ENCODE measurements at regions not wholly inside any gene's neighbourhood (a gene's known extent, or its start where the extent isn't known, plus 50 kb on each side); places are given as distances from the start of the nearest gene placed in this dataset.

DNA sequence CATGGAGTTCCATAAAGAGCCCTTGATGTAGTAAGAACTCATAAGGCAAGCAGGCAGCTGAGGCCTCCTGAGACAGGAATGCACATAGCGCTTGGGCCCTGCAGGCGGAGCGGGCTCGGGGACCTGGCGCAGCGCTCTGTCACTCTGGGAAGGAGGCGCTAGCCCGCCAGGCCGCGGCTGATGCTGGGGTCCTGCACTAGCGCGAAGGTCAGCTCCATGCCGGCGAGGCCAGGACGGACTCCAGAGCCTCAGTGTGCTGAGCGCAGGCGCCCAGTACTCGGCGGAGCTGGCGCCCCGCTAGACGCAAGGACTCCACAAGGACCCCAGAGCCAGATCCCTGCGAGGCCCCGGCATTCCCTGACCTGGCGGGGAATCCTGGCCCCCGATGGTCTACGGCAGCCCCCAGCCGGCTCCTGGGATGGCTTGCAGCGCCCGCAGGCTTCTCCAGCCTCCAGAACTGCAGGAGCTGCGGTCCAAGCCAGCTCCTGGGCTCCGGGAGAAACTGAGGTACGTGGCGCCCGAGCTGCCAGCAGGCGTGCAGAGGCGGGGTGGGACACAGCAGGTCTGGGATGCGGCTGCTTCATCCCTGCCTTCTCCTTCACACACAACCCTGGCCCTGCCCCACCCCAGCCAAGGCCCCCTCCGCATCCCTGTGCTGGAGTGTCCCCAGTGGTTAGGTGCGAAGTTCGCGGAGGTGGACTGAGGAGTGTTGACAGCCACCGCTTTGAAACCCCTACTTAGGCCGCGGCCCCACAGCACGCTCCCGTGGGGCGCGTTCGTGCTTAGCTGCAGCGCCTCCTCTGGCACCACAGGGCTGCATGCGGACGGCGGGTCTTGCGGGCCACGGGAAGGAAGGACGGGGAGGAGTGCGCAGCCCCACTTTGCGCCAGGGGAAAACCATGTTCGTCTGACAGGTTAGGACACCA is 761.5 kb upstream of the POM121L12 start:
- no peak for DNase-seq (ENCODE audit: low read depth)
- in situ Hi-C loops (cut with HindIII; ENCODE audit: low pct_unique_long_range_greater_than_20kb, low sequenced_read_pairs): no loop called here

DNA sequence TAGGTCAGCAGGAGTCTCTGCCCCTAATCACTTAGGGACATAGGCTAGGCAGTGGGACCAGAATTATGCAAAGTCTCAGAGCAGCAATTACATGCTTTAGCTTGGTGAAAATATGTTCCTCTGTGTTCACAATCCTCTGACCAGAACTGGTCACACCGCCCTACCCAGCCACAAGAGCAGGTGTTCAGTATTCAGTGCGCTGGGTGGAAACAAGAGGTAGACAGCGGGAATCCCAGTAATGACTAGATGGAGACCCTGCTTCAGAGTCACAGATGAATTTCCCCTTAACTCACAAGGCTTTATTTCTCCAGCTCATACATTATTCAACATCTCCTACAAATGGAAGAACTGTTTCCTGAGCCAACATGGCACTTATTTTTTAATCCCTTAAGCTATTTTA is 763.7 kb upstream of the POM121L12 start:
- no peak for DNase-seq (ENCODE audit: low read depth)
- in situ Hi-C loops (cut with HindIII; ENCODE audit: low pct_unique_long_range_greater_than_20kb, low sequenced_read_pairs): no loop called here

DNA sequence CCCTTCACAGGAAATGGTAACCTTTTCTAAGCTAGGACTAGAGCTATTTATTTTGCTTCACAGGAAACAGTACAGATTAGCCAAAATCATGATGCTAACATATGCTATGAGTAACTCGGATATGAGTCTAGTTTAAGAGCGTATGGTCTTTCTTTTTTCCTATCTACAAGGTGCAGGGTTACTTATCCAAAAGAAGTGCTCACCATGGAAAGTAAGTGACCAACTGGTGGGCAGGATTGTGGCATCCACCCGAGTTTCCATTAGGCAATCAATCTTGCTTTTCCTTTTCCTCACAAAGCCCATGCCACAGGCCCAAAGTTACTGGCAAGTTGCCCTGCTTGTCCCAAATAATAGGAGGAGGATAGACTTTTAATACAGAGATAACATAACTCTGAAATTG is 765.1 kb upstream of the POM121L12 start:
- in situ Hi-C loops (cut with HindIII; ENCODE audit: low pct_unique_long_range_greater_than_20kb, low sequenced_read_pairs): no loop called here
- DNase-seq (ENCODE audit: low read depth): no peak

DNA sequence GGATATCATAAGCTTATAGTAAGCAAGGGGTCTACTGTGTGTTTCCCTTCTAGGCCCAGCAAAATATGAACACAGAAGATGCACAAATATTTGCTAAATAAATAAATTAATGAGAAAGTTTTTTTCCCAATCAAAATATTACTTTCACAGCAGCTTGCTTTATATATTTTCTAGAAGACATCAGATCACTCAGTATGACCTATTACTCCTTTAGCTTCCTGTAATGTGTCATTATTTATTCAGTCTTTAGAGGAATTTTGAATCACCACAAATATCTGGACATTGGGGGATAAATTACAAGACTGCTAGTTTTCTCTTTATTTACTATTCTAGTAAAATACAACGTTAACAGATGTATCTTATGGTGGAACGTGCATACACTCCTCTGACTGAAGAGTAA is 765.8 kb upstream of the POM121L12 start:
- in situ Hi-C loops (cut with HindIII; ENCODE audit: low pct_unique_long_range_greater_than_20kb, low sequenced_read_pairs): no loop called here
- DNase-seq (ENCODE audit: low read depth): no peak

DNA sequence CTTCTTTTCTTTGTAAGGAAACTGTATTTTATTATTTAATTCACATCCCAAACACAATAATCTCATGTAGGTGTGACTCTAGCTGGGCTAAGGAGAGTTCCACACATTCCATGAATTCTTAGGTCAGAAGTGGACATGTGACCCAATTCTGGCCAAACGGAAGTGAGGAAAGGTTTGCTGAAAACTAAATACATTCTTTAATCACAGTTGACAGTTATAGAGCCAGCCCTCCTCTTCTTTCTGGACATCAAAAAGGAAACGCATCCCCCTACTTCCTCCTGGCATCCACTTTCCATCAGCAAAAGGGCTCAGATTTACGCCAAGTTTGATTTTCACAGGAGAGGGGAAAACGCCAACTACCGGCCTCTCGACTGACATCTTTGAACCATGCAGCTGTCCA is 774.4 kb upstream of the POM121L12 start:
- DNase-seq (ENCODE audit: low read depth): no peak
- in situ Hi-C loops (cut with HindIII; ENCODE audit: low pct_unique_long_range_greater_than_20kb, low sequenced_read_pairs): no loop called here

DNA sequence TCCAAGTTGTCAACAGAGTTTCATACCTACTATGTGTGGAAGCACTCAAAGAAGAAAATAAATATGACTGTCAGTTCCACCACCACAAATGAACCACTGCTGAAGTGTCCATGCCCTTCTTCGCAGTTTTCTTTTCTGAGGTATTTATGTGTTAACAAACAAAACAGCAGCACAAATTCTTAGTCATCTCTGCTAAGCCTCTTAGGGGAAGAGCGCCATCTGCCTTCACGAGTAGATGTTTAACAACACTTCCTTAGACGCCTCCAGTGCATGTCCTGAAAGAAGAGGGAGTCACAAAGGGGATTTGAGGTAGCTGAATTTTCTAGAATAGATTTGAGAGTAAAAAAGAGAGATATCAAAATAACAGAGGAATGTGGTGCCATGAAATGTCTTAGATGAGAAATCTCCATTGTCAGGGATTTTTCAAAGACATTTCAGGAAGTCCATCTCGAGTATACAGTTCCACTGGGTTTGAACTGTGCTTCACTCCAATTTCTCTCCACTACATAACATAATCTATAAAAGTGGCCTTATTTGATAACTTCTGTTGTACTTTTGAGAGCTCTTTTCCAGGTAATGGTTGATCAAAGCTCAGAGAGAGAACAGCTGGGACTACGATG is 775.3 kb upstream of the POM121L12 start:
- DNase-seq (ENCODE audit: low read depth): no peak
- in situ Hi-C loops (cut with HindIII; ENCODE audit: low pct_unique_long_range_greater_than_20kb, low sequenced_read_pairs): no loop called here

DNA sequence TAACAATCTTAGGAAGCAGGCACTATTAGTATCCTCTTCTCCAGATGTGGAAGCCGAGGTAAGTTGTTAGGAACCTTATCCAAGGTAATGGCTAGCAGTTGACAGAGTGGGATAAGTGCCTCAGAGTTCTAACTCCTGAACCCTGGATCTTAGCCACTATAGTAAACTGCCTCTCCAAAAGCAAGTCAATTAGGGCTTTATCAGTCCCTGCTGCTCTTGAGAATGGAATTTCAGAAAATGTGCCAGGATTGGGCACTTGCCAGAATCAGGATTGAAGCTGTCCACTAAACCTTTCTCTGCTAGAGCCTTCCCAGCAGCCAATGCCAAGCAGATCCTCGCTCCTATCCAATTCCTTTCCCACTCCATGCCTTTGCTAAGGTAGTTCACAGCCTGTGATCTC is 777.5 kb upstream of the POM121L12 start:
- DNase-seq (ENCODE audit: low read depth): no peak
- in situ Hi-C loops (cut with HindIII; ENCODE audit: low pct_unique_long_range_greater_than_20kb, low sequenced_read_pairs): no loop called here

DNA sequence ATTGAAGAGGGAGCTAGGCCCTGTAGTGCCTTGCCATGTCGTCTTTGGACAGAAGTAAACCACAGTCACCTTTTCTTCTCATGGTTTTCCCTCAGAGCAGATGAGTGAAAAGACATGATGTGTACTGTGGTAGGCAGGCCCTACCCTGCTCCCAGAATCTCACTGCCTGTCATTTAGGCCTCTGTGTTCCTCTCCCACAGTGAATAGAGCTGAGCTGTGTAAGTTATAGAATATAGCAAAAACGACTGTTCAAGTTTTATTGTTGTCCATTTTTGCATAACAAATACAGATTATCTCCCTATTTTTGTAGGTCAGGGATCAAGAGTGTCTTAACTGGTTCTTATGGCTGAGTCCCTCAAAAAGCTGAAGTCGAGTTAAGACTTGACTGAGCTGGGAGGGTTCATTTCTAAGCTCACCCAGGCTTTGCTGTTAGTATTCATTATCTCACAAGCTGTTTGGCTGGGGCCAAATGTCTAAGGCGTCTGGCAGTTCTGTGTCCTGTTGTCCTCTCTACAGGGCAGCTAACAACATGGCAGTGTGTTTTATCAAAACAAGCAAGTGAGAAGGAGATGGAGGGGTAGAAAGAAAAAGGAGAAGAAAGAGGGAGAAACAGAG is 780.9 kb upstream of the POM121L12 start:
- in situ Hi-C loops (cut with HindIII; ENCODE audit: low pct_unique_long_range_greater_than_20kb, low sequenced_read_pairs): no loop called here
- no peak for DNase-seq (ENCODE audit: low read depth)

DNA sequence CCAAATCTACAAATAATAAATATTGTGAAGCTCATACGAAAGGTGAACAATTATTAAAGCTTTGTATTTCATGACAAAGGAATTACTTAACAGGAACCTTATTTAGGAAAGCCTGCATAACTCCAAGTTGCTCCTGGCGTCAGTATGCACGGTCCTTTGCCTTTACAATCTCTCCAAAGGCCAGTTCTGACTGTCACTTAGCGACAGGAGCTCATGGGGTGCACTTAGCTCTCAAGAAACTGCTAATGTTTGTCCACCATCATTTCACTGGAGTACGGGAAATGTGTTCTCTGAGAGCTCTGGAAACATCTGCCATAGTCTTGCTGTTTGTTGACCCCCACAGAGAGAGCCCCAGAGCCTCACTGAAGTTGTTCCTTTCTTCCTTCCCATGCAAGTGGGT is 781.5 kb upstream of the POM121L12 start:
- DNase-seq (ENCODE audit: low read depth): no peak
- in situ Hi-C loops (cut with HindIII; ENCODE audit: low pct_unique_long_range_greater_than_20kb, low sequenced_read_pairs): no loop called here

DNA sequence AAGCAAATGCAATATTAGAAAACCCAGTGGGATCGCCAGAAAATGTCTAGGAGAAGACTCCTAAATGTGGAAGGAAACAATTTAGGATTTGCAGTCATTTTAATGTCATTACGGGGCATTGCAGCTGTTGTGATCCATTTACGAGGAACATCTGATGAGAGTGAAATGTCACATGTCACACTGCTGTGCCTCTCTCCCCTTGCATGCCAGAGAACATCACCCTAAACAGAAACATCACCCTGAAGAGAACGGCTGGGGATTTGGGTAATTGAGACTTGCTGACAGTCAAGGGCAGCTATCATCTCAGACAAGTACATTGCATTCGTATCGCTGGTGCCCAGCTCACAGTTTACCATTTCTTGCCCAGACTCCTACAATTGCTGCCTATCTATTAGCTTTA is 785.7 kb upstream of the POM121L12 start:
- no peak for DNase-seq (ENCODE audit: low read depth)
- in situ Hi-C loops (cut with HindIII; ENCODE audit: low pct_unique_long_range_greater_than_20kb, low sequenced_read_pairs): no loop called here

DNA sequence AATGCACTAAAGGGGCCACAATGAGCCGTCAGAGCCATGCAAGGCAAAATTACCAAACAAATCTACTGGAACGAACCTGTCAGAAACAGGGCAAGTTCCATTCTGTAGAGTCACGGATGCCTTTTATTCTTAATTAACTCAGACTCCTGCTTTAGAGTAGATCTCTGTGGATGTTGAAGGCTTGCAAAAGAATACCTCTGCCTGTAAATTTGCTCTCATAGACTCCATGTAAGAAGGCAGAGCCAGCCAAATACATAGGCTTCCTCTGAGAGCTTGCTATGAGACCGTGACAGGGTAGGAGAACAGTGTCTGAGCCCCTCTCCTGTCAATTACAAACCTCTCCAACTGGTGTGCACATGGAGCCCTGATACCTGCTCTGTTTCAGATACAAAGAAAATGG is 787.9 kb upstream of the POM121L12 start:
- in situ Hi-C loops (cut with HindIII; ENCODE audit: low pct_unique_long_range_greater_than_20kb, low sequenced_read_pairs): no loop called here
- no peak for DNase-seq (ENCODE audit: low read depth)

DNA sequence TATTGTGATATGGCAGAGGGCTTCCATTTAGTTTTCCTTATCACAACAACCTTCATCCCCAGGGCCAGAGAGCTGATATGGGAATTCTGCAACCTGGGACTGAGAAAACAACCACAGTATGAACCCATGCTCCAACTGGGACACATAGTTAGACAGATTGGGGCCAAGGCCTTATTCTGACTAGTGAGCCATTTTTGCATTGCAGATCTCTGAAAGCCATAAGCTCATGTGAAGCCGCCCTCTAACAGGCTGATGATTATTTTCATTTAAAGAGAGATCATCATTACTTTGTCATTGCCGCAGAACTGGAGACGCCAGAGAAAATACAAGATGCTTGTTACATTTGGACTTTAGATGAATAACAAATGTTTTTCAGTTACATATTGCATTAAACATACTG is 791.7 kb upstream of the POM121L12 start:
- in situ Hi-C loops (cut with HindIII; ENCODE audit: low pct_unique_long_range_greater_than_20kb, low sequenced_read_pairs): no loop called here
- DNase-seq (ENCODE audit: low read depth): no peak

DNA sequence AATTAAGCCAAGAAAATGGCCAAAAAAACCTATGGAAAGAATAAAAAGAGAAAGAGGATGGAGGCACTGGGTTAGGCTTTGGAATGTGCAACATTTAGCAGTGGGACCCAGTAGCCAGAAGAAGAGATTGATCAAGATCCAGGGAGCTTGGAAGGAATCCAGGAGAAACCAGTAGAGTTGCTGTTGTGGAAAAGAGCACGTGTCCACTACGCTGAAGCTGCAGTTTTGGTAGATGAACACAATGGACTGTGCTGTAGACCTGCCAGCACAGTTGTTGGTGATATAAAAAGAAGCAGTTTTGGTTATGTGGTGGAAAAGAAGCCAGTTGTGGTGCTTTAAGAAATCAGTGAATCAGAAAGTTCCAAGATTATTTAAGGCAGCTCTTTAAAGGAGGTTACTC is 802.2 kb upstream of the POM121L12 start:
- in situ Hi-C loops (cut with HindIII; ENCODE audit: low pct_unique_long_range_greater_than_20kb, low sequenced_read_pairs): no loop called here
- DNase-seq (ENCODE audit: low read depth): no peak

DNA sequence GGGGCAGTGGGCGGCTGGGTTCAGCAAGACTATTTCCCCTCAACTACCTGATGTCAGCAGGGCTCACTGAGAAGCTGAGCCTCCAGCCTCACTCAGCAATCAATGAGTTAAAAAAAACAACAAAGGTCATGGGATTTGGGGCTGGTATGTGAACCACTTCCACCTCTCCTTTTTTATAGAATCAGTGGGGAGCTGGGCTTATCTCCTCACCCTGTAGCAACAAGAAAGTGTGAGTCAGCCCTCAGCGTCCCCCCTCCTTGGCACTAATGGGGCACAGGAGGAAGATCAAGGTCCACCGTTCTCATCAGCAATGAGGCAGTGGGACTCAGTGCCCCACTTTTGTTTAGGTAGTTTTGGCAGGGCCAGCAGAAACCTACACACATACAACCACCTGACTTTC is 823.5 kb upstream of the POM121L12 start:
- DNase-seq (ENCODE audit: low read depth): no peak
- in situ Hi-C loops (cut with HindIII; ENCODE audit: low pct_unique_long_range_greater_than_20kb, low sequenced_read_pairs): no loop called here

DNA sequence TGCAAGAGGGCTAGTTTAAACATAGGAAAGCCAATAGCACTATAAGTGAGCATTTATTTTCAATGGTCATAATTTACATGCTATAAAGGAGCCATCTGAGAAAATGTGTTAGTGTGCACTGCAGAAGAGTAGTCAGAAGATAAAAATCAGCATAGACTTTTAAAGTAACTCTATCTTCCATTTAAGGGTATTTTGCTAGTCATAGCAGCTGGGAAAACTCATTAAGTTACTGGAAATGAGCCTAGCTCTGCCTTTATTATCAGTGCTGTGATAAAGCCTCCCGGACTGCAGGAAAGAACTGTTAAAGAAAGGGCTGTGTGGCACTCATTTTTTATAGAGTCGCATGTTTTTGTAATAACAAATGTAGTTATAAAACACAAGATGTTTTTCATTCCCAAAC is 825.8 kb upstream of the POM121L12 start:
- DNase-seq (ENCODE audit: low read depth): no peak
- in situ Hi-C loops (cut with HindIII; ENCODE audit: low pct_unique_long_range_greater_than_20kb, low sequenced_read_pairs): no loop called here

DNA sequence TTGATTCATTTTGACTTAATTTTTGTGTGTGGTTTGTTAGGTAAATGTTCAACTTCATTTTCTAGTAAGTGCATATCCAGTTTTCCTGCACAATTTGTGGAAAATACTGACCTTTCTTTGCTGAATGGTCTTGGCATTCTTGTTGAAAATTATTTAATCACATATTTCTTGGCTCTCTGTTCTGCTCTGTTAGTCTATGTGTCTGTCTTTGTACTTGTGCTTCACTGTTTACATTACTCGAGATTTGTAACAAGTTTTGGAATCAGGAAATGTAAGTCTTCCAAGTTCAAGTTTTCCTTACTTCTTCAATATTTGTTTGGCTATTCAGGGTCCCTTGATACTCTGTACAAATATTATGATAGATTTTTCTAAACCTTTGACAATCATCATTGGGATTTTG is 838.2 kb upstream of the POM121L12 start:
- in situ Hi-C loops (cut with HindIII; ENCODE audit: low pct_unique_long_range_greater_than_20kb, low sequenced_read_pairs): no loop called here
- DNase-seq (ENCODE audit: low read depth): no peak

DNA sequence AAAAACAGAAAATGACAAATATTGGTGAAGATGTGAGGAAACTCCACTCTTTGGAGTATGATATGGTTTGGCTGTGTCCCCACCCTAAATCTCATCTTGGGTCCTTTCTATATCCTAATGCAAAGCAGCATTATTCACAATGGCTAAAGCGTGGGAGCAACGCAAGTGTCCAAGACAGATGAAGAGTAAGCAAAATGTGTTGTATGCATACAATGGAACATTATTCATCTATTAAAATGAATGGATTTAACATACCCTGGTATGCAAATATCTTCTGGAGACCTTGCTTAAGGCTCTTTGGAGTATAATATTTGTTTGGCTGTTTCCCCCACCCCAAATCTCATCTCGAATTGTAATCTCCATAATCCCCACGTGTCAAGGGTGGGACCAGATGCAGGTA is 839.8 kb upstream of the POM121L12 start:
- in situ Hi-C loops (cut with HindIII; ENCODE audit: low pct_unique_long_range_greater_than_20kb, low sequenced_read_pairs): no loop called here
- no peak for DNase-seq (ENCODE audit: low read depth)

DNA sequence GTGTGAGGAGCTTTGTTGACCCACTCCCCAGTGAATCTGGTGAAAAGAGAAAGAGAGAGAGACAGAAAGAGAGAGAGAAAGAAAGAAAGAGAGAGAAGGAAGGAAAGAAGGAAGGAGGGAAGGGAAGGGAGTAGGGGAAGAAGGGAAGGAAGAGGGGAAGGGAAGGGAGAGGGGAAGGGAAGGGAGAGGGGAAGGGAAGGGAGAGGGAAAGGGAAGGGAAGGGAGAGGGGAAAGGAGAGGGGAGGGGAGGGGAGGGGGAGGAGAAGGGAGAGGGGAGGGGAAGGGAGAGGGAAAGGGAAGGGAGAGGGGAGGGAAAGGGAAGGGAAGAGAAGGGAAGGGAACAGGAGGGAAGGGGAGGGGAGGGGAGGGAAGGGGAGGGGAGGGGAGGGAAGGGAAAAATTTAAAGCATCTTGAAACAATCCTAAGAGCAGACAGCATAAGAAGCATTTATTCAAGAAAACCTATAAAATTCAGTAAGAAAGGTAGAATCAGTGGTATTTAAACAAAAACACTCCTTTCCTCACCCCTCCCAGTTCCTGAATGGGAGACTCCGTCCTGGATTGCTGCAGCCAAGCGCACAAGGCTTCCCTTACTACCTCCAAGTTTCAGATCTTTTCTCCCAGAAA is 846.2 kb upstream of the POM121L12 start:
- in situ Hi-C loops (cut with HindIII; ENCODE audit: low pct_unique_long_range_greater_than_20kb, low sequenced_read_pairs): no loop called here
- DNase-seq (ENCODE audit: low read depth): no peak

DNA sequence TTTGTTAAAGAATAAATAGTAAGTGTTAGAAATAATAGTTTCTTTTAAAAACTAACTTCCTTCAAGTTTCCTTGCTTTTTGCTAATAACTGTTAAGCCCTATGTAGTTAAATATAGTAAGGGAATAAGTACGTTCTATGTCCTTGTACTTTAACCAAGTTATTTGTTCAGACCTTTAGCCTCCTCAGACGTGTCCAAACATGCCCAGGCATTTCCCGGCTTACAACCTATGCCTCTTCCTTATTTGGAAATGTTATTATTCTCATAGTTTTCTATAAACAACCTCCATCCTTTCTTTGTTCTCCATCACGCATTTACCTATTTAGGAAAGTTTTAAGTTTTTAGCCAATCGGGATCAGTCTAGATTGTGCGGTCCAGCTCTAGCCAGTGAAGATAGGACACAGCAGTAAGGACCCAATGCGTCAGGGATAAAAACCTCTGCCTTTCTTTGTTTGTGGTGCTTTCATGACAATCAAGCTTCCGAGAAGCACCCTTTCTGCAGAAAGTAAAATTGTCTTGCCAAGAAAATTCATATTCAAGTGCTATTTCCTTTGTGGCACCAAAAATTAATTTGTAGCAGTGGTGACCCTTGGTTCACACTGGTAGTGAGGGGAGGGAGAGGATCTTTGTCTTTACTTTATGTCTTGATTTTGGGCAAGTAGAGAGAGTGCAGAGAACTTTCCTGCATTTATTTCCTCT is 851.3 kb upstream of the POM121L12 start:
- in situ Hi-C loops (cut with HindIII; ENCODE audit: low pct_unique_long_range_greater_than_20kb, low sequenced_read_pairs): no loop called here

More for the DNA sequence above, 851.3 kb upstream of the POM121L12 start:
- no peak for DNase-seq (ENCODE audit: low read depth)

All from Caki2 (cell line).